Stomach (tissue), 8 donors: ENCODE measurements at regions not wholly inside any gene's neighbourhood (a gene's known extent, or its start where the extent isn't known, plus 50 kb on each side); places are given as distances from the start of the nearest gene placed in this dataset.

Experiments used
- DNase-seq, 2 donors: peaks; one replicate each; pipeline versions ENCODE4 v3.0.0 to v3.0.0-alpha.2; 2013 to 2019
- H3K27ac ChIP-seq, 5 donors: fragments of 200-600 bp in 4 of 5; sonication (generic) in 4 of 5; one replicate each; pipeline ENCODE4 v1.5.1; 2013 to 2019; ENCODE audit warnings: mild to moderate bottlenecking in 1 of 5, moderate library complexity in 1 of 5
- H3K27me3 ChIP-seq, 3 donors: fragments of 200-600 bp; sonication (generic); one replicate each; pipeline ENCODE4 v1.5.1; 2017 to 2019; ENCODE audit warnings: mixed run types in 1 of 3
- H3K36me3 ChIP-seq, 4 donors: fragments of 200-600 bp; sonication (generic); 1 replicate in 3 of 4; 2 replicates in 1 of 4; pipeline ENCODE4 v1.5.1; 2016 to 2019
- H3K4me1 ChIP-seq, 4 donors: fragments of 200-600 bp; sonication (generic); one replicate each; pipeline ENCODE4 v1.5.1; 2016 to 2019
- H3K4me3 ChIP-seq, 4 donors: fragments of 200-600 bp; sonication (generic) in 3 of 4; one replicate each; pipeline ENCODE4 v1.5.1; 2016 to 2019; ENCODE audit warnings: mild to moderate bottlenecking in 1 of 4
- H3K9me3 ChIP-seq, 4 donors: fragments of 200-600 bp; sonication (generic); one replicate each; pipeline ENCODE4 v1.5.1; 2016 to 2019
- EP300 ChIP-seq: sonication (generic); formaldehyde crosslinking; IDR thresholded peaks from one replicate; pipeline ENCODE4 v1.6.1; 2017; ENCODE audit warnings: antibody characterized with exemption
- POLR2A ChIP-seq, 4 donors: fragments of 450-650 bp; IDR thresholded peaks; one replicate each; pipeline ENCODE4 v1.6.1; 2016; ENCODE audit warnings: antibody characterized with exemption in 4 of 4, control low read depth in 2 of 4, mild to moderate bottlenecking in 1 of 4, moderate library complexity in 1 of 4
- POLR2AphosphoS5 ChIP-seq, 3 donors: sonication (generic); formaldehyde crosslinking; IDR thresholded peaks; one replicate each; pipeline ENCODE4 v1.6.1; 2016; ENCODE audit warnings: antibody characterized with exemption in 3 of 3
- WGBS, 5 donors: extraction: QIAGEN DNeasy Blood & Tissue Kit in 3 of 5; methylation state at CpG; one replicate each; pipeline versions ENCODE4 v1.1.5 to v1.1.7; 2013 to 2018; 5-methylcytosine and 5-hydroxymethylcytosine counted together
- intact Hi-C: fragments of 100-400 bp; cut with DNase I; formaldehyde crosslinking; loops from one replicate; pipeline ENCODE4 v1.15.1; 2023; ENCODE audit warnings: low total_unique reads
- TF ChIP-seq, protein P1 (sequence below), 7 experiments: fragments of 450-650 bp in 4 of 7; fragments of 200-600 bp in 3 of 7; sonication (generic) in 3 of 7; IDR thresholded peaks; one replicate each; pipeline ENCODE4 v1.5.1; 2016 to 2019; ENCODE audit warnings: antibody characterized with exemption in 7 of 7, control low read depth in 2 of 7, mild to moderate bottlenecking in 1 of 7
- donor health status: healthy with polysubstance abuse.
- donor health status: Bipolar disorder and iron deficiency.
- donor health status: healthy.

DNA sequence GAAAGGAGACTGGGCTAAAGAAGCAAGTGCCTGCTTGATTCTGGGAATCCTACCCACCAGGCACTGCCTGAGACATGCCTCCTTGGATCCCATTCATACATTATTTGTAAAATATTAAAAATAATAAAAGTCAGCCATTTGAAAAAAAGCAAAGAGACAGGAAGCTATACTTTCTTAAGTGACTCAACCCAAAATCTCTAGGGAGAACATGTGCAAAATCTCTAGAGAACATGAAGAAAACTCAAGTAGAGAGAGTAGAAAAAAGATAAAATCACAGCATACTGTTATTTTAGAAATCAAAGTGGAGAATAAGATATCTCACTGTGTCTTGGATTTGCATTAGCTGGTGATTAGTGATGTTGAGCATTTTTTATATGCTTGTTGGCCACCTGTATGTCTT is 197.2 kb upstream of the GGTLC1 start:
- H3K9me3 ChIP-seq, result peaks cover 0 to 2% (median 0%) of the 10 kb centered on the region in 4 donors
- intact Hi-C loops, result no loop called here
- no peaks in the 10 kb centered on the region for H3K27me3 ChIP-seq
- H3K4me1 ChIP-seq, result no peaks in the 10 kb centered on the region
- DNase-seq, result no peak
- H3K27ac ChIP-seq, result no peak overlapping the region
- TF ChIP-seq POLR2AphosphoS5 (IDR thresholded peaks at IDR 0.05) (no peak), POLR2A (IDR thresholded peaks at IDR 0.05) (no peak)
- no peak overlapping the region for H3K4me3 ChIP-seq
- no peaks in the 10 kb centered on the region for H3K36me3 ChIP-seq

GRCh38 chr20:24181151-24181550 is 192.6 kb upstream of the GGTLC1 start:
- H3K4me1 ChIP-seq, result no peaks in the 10 kb centered on the region

GRCh38 chr20:24169256-24169655 is 180.7 kb upstream of the GGTLC1 start:
- H3K4me3 ChIP-seq, result no peak overlapping the region
- TF ChIP-seq POLR2AphosphoS5 (IDR thresholded peaks at IDR 0.05), result no peak
- TF ChIP-seq POLR2A (IDR thresholded peaks at IDR 0.05), result no peak
- TF ChIP-seq, protein P1, sequence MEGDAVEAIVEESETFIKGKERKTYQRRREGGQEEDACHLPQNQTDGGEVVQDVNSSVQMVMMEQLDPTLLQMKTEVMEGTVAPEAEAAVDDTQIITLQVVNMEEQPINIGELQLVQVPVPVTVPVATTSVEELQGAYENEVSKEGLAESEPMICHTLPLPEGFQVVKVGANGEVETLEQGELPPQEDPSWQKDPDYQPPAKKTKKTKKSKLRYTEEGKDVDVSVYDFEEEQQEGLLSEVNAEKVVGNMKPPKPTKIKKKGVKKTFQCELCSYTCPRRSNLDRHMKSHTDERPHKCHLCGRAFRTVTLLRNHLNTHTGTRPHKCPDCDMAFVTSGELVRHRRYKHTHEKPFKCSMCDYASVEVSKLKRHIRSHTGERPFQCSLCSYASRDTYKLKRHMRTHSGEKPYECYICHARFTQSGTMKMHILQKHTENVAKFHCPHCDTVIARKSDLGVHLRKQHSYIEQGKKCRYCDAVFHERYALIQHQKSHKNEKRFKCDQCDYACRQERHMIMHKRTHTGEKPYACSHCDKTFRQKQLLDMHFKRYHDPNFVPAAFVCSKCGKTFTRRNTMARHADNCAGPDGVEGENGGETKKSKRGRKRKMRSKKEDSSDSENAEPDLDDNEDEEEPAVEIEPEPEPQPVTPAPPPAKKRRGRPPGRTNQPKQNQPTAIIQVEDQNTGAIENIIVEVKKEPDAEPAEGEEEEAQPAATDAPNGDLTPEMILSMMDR (IDR thresholded peaks at IDR 0.05), result no peak
- TF ChIP-seq EP300, result no peak
- no peaks in the 10 kb centered on the region for H3K27me3 ChIP-seq
- no peak overlapping the region for H3K27ac ChIP-seq
- H3K4me1 ChIP-seq, result peaks cover 0 to 5% (median 2%) of the 10 kb centered on the region in 4 donors
- DNase-seq, result no peak
- intact Hi-C loops, result no loop called here
- WGBS, 5 donors, result 83 to 100% (median 94%) methylated on average over 1 of the region's 1 CpG
- peaks cover 0 to 18% (median 6%) of the 10 kb centered on the region in 4 donors for H3K9me3 ChIP-seq
- H3K36me3 ChIP-seq, result no peaks in the 10 kb centered on the region

More at GRCh38 chr20:24181151-24181550, 192.6 kb upstream of the GGTLC1 start:
- Histone ChIP-seq H3K36me3 (no peaks in the 10 kb centered on the region), H3K27ac (no peak overlapping the region), H3K4me3 (no peak overlapping the region), H3K9me3 (peaks cover 0 to 3% (median 0%) of the 10 kb centered on the region in 4 donors), H3K27me3 (no peaks in the 10 kb centered on the region)
- TF ChIP-seq EP300 (no peak), POLR2A (IDR thresholded peaks at IDR 0.05) (no peak), POLR2AphosphoS5 (IDR thresholded peaks at IDR 0.05) (no peak)
- TF ChIP-seq, protein P1 (IDR thresholded peaks at IDR 0.05), result no peak
- intact Hi-C loops, result no loop called here
- no peak for DNase-seq

DNA sequence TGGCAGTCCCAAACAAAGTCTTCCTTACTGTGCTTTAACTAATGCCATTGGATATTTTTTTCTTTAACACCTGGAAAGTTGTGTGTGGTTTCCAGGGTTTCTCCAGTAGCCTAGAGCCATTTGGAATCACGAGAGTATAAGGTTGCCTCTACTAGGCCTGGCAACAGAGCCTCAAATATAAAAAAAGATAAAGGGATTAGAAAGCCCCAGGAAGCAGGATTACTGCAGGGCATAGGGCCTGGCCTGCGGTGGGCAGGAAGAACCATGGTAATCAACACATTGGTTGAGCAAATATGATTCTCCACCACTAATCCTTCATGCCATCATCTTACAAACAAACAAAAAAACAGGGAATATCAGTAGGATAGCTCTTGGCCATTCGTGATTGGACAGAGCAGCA is 177.8 kb upstream of the GGTLC1 start:
- intact Hi-C loops, result no loop called here

DNA sequence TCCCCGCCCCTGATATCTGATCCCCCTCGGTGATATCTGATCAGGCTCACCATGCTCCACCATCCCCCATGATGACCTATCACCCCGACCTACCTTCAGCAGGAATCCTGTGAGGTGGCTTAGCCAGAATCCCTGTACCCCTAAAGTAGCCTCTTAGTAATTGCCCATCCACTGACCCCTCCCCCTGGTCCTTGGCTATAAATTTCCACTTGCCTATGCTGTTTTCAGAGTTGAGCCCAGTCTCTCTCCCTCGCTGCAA is 177.5 kb upstream of the GGTLC1 start:
- no peak overlapping the region for H3K4me3 ChIP-seq
- TF ChIP-seq EP300 (no peak), POLR2A (IDR thresholded peaks at IDR 0.05) (no peak), POLR2AphosphoS5 (IDR thresholded peaks at IDR 0.05) (no peak)
- TF ChIP-seq, protein P1 (IDR thresholded peaks at IDR 0.05), result no peak
- H3K27me3 ChIP-seq, result no peaks in the 10 kb centered on the region
- H3K27ac ChIP-seq, result no peak overlapping the region
- H3K4me1 ChIP-seq, result peaks cover 0 to 5% (median 2%) of the 10 kb centered on the region in 4 donors
- DNase-seq, result no peak
- H3K9me3 ChIP-seq, result no peaks in the 10 kb centered on the region
- WGBS, 5 donors, result 43 to 61% (median 49%) methylated on average over 4 of the region's 4 CpGs
- no peaks in the 10 kb centered on the region for H3K36me3 ChIP-seq
- intact Hi-C loops, result no loop called here

More for the DNA sequence above, 177.8 kb upstream of the GGTLC1 start:
- Histone ChIP-seq H3K27ac (no peak overlapping the region), H3K9me3 (no peaks in the 10 kb centered on the region), H3K36me3 (no peaks in the 10 kb centered on the region), H3K27me3 (no peaks in the 10 kb centered on the region), H3K4me3 (no peak overlapping the region), H3K4me1 (peaks cover 0 to 5% (median 2%) of the 10 kb centered on the region in 4 donors)
- DNase-seq, result no peak
- WGBS, 5 donors, result 60 to 77% (median 70%) methylated on average over 3 of the region's 3 CpGs
- TF ChIP-seq, protein P1 (IDR thresholded peaks at IDR 0.05), result no peak
- TF ChIP-seq EP300 (no peak), POLR2A (IDR thresholded peaks at IDR 0.05) (no peak), POLR2AphosphoS5 (IDR thresholded peaks at IDR 0.05) (no peak)
